Cardiac septum (tissue), 1 donor: ENCODE measurements at regions not wholly inside any gene's neighbourhood (a gene's known extent, or its start where the extent isn't known, plus 50 kb on each side); places are given as distances from the start of the nearest gene placed in this dataset.

Experiments
- DNase-seq: peaks from one replicate; pipeline ENCODE4 v3.0.0-alpha.2; 2020; ENCODE audit warnings: low spot score
- intact Hi-C: fragments of 100-400 bp; cut with DNase I; formaldehyde crosslinking; loops from one replicate; pipeline ENCODE4 v1.14.0; 2022
- donor health status: DM: no; HTN: no; CAD: no.

DNA sequence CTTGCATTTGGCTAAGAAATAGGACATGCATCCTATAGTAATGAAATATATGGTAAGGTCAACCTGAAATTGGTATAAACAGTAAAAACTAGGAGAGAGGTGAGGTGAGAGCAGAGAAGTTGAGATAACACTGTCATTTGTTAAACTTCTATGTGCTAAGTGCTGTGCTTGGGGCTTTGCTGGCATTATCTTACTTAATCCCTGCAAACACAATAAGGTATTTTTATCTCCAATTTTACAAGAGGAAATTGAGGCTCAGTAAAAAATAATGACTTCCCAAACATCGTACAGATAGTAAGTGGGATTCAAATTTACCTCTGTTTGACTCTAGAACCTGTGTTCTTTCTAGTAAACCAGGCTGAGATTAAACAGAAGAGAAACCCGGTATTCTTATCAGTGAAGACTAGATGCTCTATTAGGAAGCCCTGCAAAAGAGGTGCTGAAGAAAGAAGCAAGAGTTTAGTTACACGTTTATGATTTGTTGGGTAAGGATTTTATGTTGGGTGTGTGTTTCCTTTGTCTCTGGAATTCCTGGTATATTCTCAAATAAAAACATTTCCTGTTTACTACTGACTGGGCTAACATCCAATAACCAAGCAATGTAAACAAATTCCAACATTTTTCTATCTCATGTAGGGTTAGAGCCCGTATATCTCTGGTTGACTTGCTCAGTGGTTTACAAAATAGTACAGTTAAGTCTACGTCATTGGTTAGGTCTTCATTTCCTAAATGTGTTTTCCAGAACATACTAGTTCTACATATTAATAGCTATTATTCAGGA lies 137.3 kb upstream of the FNDC3A start:
- intact Hi-C loops, result no loop called here
- DNase-seq, result no peak

DNA sequence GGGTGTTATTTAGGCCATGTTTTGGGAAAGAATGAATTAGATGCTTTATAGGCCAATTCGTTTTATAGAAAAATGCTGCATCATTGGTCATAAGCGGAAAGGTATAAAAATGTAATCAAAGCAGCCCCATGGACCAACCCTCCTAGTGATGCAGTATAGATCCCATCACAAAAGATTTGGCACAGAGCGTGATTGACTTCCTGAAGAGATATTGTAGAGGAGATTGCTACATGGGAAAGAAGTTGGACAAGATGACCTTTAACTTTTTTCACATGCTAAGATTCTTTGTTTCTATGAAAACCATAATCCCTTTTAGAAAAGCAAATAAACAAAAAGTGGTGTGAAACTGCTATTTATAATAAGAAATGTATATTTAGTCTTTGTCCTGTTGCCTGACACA lies 136.5 kb upstream of the FNDC3A start:
- intact Hi-C loops, result no loop called here
- DNase-seq, result no peak

DNA sequence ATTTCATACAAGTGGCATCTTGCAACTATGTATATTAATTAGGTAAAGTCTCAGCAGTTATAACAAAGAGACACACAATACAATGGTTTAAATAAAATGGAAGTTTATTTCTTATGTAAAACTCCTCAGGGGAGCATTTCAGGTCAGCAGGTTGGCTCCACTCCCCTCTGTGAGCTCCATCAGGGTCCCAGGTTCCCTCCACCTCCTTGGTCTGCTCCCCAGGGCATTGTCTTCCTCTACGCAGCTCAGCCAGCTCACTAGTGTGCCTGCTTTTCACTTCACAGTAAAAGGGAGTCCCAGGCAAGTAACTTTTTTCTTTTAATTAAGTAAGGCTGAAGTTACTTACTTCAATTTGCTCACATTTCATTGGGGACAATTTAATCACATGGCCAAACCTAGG lies 135.3 kb upstream of the FNDC3A start:
- intact Hi-C loops, result no loop called here

GRCh38 chr13:48842316-48842715 lies 133.4 kb upstream of the FNDC3A start:
- DNase-seq, result no peak
- intact Hi-C loops, result no loop called here

More for the DNA sequence above, 135.3 kb upstream of the FNDC3A start:
- DNase-seq, result no peak

- DNase-seq, result no peak
- intact Hi-C loops, result no loop called here
Observed at GRCh38 chr13:48843630-48844380, 131.9 kb upstream of the FNDC3A start.

- intact Hi-C loops, result no loop called here
Observed at GRCh38 chr13:48844676-48845075, 131.0 kb upstream of the FNDC3A start.

DNA sequence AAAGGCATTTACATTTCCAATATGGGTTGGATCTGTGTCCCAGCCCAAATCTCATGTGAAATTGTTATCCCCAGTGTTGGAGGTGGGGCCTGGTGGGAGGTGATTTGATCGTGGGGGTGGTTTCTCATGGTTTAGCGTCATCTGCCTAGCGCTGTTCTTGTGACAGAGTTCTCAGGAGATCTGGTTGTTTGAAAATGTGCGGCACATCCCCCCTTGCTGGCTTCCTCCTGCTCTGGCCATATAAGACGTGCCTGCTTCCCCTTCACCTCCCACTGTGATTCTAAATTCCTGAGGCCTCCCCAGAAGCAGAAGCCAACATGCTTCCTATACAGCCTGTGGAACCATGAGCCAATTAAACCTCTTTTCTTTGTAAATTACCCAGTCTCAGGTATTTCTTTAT lies 126.2 kb upstream of the FNDC3A start:
- no peak for DNase-seq
- intact Hi-C loops, result no loop called here

More at GRCh38 chr13:48844676-48845075, 131.0 kb upstream of the FNDC3A start:
- no peak for DNase-seq

- intact Hi-C loops, result no loop called here
Observed at GRCh38 chr13:48851707-48852106, 124.0 kb upstream of the FNDC3A start.

GRCh38 chr13:48852911-48853727 lies 122.6 kb upstream of the FNDC3A start:
- intact Hi-C loops, result no loop called here
- no peak for DNase-seq

More at GRCh38 chr13:48851707-48852106, 124.0 kb upstream of the FNDC3A start:
- no peak for DNase-seq

DNA sequence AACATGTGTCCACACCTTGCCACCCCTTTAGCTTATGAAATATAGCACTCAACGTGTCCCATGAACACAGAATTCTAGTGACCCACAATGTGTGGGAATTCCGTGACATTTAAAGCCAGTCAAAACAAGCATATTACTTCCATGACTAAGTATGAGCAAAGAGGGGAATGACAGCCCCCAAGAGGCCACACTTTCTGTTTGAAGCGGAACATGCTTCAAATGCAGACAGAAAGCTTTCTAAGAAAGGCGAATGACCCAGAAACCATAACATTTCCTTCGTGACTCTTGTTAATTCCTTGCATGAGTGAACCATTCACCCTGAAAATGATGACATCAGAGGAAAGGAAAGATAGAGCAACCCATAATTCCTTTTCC lies 122.0 kb upstream of the FNDC3A start:
- intact Hi-C loops, result no loop called here
- DNase-seq, result no peak

GRCh38 chr13:48857576-48857975 lies 118.1 kb upstream of the FNDC3A start:
- no peak for DNase-seq
- intact Hi-C loops, result no loop called here

- intact Hi-C loops, result no loop called here
- no peak for DNase-seq
Observed at GRCh38 chr13:48858122-48858902, 117.4 kb upstream of the FNDC3A start.

DNA sequence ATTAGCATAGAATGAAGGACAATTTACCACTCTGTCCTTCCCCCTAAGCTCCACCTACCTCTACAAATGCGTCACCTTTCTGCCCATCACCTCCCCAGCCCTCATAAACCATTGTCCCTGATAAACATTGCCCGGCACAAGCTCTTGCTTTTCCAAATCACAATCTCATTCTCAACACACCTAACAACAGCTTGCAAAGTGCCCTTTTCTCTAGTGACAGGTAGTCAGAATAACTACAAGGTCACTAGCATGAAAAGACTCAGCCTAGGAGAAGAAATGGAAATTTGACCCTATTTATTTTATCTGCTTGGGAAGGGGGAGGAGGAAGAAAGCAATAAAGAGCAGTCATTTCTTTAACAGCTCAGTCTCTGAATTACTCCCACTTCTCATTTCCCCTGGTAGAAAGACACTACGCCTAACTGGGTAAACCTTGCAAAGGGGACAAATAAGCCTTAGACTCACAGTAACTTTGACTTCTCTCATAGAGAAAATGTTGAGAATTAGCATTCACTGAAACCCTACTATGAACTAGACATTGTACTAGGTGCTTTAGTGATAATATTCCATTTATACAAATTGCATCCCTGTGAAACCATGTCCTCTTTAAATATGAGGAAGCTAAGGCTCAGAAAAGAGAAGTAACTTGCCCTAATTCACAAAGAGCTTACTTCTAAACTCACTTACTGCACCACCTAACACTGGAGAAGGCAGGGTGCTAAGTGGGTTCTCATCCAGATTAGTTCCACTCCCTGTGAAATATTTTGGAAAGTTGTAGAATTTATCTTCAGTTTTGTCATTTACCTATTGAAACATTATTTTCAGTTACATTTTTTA lies 116.2 kb upstream of the FNDC3A start:
- no peak for DNase-seq
- intact Hi-C loops, result no loop called here

DNA sequence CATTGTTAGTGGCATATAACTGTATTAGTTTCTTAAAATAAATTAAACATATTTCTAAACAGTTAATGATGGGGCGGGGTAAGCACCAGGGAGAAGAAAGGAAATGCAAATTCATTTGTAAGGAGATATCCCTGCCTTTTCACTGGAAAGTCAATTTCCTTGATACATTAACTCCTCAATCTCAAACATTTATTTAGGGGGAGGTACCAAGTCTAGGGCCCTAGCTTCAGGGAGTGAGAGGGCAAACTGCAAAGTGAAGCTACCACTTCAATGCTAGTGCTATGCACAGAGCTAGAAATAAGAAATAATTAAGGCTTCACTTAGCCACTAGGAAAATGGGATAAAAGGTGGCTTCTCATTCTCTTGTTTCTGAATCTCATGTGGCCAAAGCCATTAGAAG lies 115.3 kb upstream of the FNDC3A start:
- intact Hi-C loops, result no loop called here
- no peak for DNase-seq

DNA sequence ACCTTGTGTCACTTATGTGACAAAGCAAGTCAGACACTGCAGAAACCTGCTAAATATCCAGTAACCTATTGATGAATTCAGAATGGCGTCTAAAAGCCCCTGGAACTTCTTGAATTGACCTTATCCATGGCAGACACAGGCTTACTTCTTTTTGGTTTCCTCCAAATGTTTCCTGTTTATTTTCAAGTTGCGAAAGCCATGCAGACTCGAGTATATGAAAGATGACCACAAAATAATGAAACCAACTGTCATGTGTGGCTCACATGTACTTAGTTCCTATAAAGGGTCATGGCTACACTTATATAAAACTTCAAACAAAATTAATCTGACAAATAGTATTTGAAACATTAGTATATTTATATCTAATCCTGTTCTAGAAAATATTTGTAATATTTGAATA lies 113.1 kb upstream of the FNDC3A start:
- no peak for DNase-seq
- intact Hi-C loops, result no loop called here

- intact Hi-C loops, result no loop called here
- no peak for DNase-seq
Observed at GRCh38 chr13:48864100-48864499, 111.6 kb upstream of the FNDC3A start.

GRCh38 chr13:48866249-48866648 lies 109.5 kb upstream of the FNDC3A start:
- intact Hi-C loops, result no loop called here
- DNase-seq, result no peak

DNA sequence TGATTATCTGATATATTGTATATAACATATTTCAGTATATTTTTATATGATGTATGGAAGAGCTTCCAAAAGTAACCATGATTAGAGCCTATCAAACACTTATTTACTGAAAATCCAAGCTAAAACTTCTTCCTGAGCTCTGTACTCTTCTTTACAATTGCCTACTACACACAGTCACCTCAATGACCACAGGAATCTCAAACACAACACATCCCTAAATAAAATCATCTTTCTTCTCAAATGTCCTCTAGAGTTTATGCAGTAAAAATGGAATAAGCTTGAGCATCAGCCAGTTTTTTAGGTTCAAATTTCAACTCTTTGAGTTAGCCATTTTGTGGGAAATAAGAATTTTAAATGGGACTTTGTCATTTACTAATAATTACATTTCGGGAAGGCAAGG lies 102.6 kb upstream of the FNDC3A start:
- intact Hi-C loops, result no loop called here
- no peak for DNase-seq

DNA sequence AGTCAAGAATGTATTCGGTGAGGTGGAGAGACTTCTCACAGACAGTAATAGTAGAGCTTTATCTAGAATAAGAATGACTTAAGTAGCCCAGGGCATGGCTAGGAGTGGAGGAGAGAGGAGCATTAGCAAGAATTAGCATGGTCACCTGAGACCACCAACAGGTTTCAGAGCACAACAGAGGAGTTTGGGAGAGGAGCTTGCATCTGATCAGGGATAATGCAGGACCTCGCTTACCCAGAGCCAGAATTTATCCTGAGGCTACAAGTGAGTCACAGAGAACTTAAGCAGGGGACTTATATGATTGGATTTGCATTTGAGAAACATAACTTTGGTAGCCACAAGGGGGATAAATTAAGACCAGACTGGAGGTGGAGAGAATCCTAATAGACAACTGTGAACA lies 102.1 kb upstream of the FNDC3A start:
- DNase-seq, result no peak
- intact Hi-C loops, result no loop called here
